ENCODE measurements at regions not wholly inside any gene's neighbourhood (a gene's known extent, or its start where the extent isn't known, plus 50 kb on each side); places are given as distances from the start of the nearest gene placed in this dataset.
"Not testable (repeated sequence)": the region's sequence is repeated elsewhere in the genome, so short reads cannot be mapped to it uniquely, and the experiment has no call there.

DNA sequence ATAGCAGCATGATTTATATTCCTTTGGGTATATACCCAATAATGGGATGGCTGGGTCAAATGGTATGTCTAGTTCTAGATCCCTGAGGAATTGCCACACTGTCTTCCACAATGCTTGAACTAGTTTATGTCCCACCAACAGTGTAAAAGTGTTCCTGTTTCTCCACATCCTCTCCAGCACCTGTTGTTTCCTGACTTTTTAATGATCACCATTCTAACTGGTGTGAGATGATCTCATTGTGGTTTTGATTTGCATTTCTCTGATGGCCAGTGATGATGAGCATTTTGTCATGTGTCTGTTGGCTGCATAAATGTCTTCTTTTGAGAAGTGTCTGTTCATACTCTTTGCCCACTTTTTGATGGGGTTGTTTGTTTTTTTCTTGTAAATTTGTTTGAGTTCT, 54.0 kb upstream of the GPR89A start:
- DNase-seq = not testable (repeated sequence)

DNA sequence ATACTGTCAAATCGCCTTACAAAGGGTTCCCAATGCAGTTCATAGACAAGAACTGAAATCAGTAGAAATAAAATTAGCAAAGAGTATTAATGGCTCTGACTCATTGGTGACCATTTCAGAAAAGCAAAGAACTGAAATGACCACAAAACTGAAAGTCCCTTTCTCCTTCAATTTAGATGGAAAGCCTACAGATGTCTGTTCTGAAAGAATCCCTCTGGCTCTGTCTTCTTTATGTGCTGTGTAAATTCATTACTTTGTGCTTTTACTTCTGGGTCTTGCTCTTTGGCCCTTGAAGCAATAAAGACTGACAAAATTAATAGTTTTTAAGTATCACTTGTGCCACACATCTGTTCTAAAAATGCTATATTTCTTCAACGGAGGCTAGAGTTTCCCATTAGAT, 62.7 kb upstream of the GPR89A start:
- DNase-seq = no peak

DNA sequence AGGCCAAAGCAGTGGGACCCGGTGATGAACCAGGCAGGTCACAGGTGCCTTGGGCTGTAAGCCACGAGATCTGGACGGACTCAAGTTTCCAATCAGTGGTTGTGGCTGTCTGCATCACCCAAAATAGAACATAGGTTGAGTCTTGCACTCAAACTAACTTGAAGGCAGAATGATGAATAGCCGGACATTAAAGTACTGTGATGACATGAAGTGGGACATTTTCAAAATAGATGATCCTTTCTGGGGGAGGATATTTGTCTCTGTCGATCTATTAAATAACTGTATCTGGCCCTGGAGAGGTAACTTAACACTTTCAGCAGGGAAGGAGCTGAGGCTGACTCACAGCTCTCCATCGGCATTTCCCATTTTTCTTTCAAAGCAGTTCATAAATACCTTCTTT, 66.1 kb upstream of the GPR89A start:
- DNase-seq = not testable (repeated sequence)

DNA sequence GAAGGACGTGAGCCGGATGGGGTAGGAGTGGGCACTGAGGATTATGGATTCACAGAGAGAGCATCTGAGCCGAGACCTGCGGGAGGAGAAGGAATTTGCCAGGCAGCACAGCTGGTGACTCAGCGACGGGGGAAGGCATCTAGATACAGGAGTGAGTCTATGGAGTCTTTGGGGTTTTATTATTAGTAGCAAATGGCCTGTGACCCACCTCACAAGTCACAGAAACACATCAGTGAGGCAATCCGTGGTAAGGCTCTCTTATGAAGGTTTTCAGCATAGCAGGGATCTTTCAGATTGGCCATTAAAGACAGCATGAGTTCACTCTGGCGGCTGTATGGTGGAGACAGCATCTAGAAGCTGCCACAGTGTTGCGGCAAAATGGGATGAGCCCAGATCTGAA, 66.5 kb upstream of the GPR89A start:
- DNase-seq = not testable (repeated sequence)

DNA sequence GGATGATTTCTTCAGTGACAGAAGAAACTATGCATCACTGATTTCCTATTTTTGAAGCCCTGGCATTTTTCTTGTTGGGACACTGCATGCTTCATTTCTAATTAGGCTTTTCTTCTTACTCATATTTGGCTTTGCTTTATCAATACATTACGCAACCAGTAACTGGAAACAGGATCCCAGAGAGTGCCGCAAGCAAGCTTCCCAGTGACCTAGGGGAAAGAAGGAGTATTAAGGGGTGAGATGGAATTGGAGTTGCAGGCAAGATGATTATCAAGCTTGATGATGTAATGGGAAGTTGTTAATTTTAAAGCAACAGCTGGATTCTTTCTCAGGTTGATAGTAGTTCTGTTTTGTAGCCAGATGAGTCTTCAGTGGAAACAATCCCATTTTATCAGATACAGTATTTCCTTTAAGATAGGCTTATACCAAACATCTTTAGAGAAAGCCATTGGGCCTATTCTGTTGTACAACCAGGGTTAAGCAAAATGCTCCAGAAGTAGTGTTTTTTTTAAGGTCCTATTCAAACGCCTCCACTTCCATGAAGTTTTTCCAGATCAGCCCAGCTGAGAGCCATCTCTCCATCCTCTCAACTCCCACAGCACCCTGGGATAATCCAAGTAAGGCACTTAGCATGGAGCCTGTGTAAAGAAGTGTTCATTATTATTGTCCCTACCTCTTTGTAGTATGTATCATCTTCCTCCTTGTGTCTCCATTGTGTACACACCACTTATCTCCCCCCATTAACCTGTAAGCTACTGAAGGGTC, 69.5 kb upstream of the GPR89A start:
- DNase-seq = not testable (repeated sequence)

DNA sequence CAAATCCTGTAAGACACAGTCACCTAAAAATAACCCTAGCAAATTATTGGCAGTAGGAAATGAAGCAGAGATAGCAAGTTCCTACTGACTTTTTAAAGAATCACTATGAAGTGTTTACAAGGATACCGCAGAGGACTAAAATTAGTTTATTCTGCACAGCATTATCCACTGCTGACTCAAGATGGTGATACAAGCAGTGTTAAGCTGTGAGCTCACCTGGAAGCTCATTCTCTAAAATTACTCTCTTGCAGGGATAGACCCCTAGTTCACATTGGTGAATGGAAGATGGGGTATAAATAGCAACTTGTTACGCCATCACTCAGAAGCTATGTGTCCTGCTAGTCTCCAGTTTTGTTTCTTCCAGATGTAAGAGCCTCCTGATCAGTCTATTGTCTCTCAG, 70.8 kb upstream of the GPR89A start:
- DNase-seq = not testable (repeated sequence)

DNA sequence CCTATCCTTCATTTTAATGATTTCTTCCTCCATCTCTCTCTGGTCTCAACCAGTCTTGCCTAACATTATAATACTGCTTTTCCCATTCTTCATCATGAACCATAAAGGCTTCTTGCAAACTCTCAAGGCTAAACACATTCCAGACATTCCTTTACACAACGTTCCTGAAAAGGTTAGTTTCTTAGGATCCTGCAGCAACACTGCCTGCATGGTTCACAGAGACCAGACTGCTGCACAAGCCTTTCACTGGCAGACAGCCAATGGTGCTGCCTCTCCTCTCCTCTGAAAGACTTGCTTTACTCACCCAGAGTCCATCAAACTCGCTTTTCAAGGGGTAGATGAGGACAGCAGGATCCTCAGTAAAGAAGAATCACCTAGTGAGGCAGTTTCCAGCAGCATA, 72.3 kb upstream of the GPR89A start:
- DNase-seq = not testable (repeated sequence)

DNA sequence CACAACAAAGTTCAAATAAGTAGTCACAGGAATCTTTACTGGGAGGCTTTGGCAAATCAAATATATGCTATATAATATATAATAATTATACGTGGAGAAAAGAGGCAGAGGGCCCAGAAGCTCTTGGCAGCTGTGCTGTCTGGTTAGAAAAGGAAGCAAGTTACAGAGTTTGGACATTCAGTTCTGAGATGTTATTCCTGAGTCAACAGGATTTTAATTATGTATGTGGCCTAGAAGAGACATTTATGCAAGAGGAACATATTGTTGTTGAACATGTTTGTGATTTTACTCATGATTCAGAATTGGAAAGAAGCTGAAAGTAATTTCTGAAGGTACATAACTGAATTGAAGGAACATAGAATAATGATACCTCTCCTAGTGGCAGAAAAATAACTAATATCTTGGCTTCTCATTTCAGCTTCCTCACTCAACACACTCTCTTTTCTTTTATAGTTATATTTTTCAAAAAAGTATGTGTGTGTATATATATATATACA, 79.7 kb upstream of the GPR89A start:
- DNase-seq = not testable (repeated sequence)

DNA sequence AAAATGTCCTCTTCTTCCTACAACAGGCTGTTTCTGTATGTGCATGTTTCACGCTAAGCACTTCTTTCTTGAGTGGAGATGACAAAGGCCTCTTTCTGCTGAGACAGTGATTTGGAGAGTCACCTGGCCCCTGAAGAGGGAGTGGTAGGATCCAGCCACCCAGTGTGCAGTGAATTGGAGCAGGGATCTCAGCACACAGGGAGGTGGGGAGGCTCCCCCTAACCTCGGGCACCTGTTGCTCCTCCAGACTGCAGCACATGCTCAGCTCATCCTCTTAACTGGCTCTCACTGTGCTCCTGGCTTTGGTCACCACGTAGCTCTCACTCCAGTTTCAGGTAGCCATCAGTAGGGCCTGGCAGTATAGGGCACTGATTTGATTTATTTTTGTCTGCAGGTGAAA, 87.6 kb upstream of the GPR89A start:
- not testable (repeated sequence) for DNase-seq

DNA sequence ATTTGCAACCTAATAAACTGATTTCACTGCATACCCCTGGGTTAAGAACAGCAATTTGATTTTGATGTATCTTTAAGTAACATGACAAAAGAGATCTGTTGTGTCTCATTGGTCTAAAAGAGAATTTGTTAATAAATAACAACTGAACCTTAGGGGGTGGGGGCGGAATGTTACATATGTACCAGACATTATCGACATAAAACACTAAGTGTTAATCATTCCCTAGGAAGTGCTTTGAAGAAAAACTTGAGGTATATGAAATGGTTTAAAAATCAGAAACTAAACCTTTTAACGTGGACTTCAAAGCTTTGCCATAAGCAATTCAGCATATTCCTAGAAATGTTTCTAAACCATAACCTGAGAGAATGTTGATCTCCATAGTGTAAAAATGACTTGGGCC, 88.5 kb upstream of the GPR89A start:
- not testable (repeated sequence) for DNase-seq

DNA sequence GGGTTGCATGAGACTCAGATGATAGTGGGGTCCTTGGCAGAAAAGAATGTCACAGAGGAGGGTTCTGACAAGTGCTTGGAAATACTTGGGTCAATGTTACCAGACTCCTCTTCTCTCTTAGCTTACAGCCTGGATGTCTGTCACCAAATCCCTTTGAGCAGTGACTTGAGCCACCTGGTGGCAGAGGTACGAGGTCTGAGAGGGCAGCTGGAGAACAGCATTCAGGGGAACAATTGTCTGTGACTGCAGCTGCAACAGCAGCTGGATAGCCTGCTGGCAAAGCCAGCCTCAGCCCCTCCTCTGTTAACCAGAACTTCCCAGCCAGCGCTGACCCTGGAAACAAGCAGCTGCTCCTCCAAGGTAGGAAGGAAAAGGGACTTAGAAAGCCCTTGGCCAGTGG, 87.6 kb upstream of the NBPF20 start:
- DNase-seq = not testable (repeated sequence)

DNA sequence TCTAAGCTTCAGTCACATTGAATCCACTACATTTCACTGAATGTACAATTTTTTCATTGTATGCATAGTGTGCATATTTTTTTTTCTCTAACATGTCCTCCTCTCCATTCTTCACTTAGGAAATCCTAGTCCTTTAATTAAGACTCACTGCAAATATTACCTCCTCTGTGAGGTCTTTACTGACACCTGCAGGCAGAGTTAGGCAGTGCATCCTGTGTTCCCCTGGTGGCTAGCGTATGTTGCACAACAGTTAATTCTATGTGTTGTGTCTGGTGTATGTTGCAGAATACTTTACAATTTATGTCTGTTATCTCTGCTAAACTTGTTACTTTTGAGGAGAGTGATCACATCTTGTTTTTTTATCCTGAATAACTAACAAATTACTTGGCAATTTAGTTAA, 82.7 kb upstream of the NBPF20 start:
- not testable (repeated sequence) for DNase-seq

DNA sequence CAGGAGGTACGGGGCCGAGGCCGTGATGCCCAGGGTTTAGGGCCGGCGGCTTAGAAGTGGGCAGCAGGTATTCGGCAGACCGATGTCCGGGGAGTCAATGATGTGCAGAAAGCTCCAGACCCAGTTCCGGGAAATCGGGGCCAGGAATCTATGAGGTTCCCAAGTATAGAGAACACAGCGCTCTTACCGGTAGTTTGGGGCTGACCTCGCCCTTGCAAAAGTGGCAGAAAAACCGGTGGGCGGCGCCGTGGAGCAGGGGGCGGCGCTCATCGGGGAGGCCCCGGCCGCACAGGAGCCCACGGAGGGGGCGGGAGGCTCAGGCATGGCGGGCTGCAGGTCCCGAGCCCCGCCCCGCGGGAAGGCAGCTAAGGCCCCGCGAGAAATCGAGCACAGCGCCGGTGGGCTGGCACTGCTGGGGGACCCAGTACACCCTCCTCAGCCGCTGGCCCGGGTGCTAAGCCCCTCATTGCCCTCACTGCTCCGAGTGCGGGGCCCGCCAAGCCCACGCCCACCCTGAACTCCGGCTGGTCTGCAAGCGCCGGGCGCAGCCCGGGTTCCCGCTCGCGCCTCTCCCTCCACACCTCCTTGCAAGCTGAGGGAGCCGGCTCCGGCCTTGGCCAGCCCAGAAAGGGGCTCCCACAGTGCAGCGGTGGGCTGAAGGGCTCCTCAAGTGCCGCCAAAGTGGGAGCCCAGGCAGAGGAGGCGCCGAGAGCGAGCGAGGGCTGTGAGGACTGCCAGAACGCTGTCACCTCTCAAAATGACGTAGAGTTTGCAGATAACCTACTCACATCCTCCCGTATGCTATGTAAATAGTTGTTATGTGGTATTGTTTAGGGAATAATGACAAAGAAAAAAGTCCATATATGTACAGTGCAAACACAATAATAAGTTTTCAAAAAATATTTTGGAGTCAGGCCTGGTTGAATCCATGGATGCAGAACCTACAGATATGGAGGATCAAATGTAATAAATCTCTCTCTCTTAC, 80.6 kb upstream of the NBPF20 start:
- DNase-seq = not testable (repeated sequence)

DNA sequence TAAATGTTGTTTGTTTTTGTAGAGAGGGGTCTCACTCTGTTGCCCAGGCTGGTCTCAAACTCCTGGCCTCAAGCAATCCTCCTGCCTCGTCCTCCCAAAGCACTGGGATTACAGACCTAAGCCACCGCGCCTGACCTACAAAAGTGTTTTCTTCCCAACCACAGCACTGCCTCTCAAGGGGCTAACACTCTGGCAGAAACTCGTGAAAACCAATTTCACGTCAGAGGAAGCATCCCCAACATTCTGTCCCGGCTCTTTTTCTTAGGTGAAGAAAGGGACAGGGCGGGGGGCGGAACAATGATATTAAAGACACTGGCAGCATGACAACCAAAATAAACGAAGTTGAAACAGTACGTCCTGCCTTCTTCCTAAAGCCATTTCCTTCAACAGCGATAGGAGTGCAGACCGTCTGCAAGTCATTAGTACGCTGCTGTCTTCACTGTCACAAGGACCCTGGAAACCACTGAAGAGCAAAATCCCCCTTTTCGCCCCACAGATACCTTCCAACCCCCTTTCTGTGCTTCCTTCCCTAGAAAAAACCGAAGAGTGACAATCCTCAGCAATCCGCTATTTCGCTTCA, 79.5 kb upstream of the NBPF20 start:
- DNase-seq = not testable (repeated sequence)

DNA sequence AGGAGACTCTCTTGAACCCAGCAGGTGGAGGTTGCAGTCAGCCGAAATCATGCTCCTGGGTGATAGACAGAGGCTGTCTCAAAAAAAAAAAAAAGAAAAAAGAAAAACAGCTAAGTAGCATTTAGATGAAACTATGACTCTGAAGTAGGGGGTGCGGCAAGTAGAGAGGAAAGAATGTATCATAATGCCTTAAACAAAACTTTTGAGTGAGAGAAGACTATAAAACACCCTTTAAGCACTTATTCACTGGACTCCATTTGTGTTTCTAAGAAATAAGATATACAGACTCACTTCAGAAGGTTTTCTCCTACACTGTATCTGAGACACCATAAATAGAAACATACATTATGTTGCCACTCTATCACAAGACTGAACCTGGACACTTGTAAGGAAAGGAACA, 78.9 kb upstream of the NBPF20 start:
- not testable (repeated sequence) for DNase-seq

DNA sequence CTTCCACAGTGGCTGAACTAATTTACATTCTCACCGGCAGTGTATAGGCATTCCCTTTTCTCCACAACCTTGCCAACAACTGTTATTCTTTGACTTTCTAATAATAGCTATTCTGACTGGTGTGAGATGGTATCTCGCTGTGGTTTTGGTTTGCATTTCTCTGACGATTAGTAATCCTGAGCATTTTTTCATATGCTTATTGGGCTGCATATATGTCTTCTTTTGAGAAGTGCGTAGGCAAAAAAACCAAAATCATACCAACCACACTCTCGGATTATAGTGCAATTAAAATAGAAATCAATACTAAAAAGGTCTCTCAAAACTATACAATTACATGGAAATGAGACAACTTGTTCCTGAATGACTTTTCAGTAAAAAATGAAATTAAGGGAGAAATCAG, 74.8 kb upstream of the NBPF20 start:
- DNase-seq = not testable (repeated sequence)

DNA sequence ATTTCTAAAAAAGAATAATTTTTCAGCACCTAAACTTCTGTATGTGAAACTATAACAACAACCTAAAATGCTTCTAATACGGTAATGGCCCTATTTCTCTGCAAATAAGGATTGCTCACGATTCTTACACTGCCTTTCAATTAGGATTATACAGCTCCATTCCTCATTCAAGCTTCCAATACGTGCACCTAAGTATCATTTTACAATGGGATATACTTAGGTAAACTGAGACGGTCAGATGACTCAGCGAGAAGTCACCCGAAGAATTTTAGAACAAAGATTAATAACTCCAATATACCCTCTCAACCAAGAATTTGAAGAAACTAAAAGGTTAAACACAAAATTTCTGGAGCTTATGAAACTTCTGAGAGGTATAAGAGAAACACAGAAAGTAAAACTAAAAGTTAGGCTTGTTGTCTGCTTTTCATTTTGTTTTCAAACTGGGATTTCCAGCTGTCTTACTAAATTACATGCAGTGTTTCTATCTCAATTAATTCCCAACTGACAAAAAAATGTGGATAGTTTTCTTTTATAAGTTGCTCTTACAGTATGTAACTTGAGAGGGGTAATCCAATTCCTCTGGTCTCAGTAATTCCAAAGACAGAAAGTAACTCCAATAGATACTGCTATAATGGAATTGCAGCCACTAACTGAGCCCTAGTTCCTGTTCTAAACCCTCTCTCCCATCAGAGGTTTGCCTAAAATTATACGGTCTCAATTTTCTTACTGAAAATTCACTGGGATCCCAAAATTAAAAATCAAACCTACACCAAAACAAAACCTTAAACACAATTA, 69.9 kb upstream of the NBPF20 start:
- DNase-seq = not testable (repeated sequence)

DNA sequence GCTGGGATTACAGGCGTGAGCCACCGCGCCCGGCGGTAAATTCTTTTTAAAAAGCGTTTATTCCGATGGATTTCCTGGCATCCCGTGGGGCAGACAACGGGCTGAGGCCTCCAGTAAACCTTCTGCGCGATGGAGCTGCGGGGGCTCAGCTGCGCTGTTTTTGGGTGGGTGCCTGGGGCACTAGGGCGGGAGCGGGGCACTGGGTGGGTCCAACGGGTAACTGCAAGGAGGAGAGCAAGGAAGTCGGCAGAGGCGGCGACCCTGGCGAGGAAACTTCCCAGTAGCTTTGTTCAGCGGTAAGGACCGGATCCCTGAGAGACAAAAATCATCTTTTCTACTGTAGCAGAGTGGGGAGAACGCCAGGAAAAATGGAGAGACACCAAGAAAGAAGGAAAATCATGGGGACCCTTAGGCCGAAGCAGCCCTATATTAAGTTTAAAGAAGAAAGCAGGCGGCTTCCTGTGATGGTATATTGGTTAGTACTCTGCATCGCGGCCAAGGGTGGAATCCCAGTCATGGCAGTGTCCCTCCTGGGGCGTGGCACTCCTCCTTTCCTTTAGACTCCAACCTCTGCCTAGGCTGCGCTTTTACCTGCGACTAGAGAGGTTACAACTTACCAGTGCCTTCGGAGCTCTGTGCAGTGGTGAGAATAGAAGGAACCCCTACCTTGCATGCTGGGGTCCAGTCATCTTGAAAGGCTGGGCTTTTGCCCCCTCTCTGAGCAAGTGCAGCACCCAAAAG, 63.0 kb upstream of the NBPF20 start:
- not testable (repeated sequence) for DNase-seq

DNA sequence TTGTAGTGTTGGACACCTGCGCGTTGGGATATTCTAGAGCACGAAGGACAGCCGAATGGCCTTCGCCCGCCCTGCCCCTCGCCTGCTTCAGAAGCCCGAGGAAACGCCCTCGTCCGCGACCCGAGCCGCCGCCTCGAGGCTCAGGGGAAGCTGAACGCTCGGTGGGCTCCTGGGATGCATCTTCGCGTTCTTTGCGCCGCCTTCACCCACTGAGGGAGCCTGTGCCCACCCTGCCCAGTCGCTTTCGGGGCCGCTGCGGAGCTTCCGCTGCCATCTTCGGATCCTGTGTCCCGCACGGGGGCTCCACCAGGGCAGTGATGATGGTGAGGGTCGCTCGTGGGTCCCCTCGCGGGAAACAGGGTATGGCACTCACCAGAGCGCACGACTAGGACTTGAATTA, 61.8 kb upstream of the NBPF20 start:
- not testable (repeated sequence) for DNase-seq

DNA sequence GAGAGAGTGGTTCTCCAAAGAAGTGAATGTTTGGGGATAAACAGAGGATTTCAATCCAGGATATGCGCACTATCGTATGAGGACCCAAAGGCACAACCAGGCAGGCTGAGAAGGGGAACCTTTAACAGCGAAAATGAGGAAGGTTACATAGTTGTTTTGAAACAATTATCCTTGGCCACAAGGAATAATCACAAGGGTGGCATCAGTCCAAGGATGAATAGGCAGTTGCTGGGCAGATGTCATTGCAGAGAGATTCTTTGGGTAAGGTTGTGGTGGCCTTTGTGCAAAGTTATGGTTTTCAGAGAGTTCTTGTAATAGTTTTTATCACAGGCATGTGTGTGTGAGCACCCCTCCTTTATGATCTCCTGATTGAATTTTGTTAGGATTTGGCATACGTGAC, 58.9 kb upstream of the NBPF20 start:
- DNase-seq = not testable (repeated sequence)

DNA sequence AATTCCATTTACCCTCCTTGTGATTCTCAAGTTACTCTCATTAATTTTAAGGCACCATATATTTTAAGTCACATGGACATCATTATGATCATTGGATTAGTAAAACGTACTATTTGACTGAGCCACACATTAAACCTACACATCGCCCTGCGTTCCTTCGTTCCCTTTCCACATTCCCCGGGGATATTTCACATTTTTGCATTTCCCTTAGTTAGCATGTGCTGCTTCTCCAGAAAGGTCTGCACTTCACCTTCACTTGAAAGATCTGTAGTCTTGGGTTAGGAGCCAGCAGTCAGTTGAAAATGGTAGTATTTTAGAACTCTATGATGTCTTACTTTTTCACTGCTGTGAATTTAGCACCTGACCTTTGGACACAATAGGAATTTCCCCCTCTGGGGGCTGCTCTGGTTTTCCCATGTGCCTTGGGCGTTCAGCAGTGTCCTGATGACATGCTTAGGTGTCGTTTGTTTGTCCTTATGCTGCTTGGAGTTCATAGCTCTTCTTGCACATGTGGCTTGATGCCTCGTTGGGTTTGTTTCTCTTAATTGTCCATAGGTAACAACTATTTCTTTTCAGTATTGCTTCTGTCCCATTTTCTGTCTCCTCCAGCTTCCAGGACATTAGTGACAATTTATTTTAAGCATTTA, 56.9 kb upstream of the NBPF20 start:
- not testable (repeated sequence) for DNase-seq
